ENCODE measurements at regions not wholly inside any gene's neighbourhood (a gene's known extent, or its start where the extent isn't known, plus 50 kb on each side); places are given as distances from the start of the nearest gene placed in this dataset.

- no peak for DNase-seq
These were observed 116.8 kb downstream of the OR13A1 start for GRCh38 chr10:45198486-45199204.

DNA sequence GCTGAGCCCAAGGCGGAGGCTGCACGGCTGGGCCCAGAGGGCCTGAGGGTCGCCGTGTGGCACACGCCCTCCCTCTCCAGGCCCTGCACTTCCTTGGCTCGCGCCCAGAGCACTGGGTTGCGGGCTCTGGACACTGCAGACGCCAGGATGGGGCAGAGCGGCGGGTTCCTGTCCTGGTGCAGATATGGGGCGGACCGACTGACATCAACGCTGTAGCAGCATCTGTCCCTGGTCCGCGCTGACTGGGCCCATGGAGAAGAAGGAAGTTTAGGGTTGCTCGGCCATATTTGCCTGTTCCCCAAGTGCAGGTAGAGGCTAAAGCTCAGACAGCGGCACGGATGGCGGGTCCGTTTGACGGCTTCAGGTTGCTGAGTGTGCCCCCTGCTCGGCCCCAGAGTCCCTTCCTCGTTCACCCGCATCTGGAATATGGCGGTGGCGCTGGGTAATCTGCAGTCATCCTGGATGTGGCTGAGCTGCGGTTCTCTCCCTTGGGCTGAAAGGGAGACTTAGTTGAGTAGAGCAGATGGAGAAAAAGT lies 116.1 kb downstream of the OR13A1 start:
- no peak for DNase-seq

GRCh38 chr10:45201271-45201670 lies 114.1 kb downstream of the OR13A1 start:
- no peak for DNase-seq

- DNase-seq, result no peak
These were observed 113.2 kb downstream of the OR13A1 start for GRCh38 chr10:45202242-45202641.

- no peak for DNase-seq
These were observed 110.2 kb downstream of the OR13A1 start for GRCh38 chr10:45204954-45205775.

GRCh38 chr10:45209888-45210287 lies 105.5 kb downstream of the OR13A1 start:
- no peak for DNase-seq

DNA sequence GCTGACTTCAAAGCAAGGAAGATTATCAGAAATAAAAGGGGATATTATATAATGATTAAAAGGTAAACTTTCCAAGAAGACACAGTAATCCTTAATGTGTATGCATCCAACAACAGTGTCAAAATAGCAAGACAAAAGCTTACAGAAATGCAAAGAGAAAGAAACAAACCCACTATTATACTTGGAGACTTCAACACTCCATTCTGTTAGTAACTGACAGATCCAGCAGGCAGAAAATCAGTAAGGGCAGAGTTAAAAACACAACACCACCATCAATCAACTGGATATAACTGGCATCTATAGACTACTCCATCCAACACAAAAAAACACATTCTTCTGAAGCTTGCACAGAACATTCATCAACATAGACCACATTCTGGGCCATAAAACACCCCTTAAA lies 103.8 kb downstream of the OR13A1 start:
- DNase-seq, result no peak

DNA sequence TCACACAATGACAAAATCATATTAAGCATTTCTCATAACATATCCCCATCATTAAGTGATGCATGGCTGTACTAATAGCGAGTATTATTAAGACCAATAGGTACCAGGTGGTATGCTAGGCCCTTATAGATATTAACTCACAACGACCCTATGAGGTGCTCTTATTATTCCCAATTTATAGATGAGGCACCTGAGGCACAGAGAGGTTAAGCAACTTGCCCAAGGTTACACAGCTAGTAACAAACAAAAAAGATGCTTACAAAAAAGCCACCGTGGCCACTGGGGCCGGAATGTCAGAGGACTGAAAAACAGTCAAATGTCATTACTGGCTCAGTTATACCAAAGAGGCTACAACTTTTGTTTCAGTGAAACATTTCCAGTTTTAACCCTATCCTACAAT lies 96.0 kb downstream of the OR13A1 start:
- no peak for DNase-seq

GRCh38 chr10:45220931-45221330 lies 94.5 kb downstream of the OR13A1 start:
- no peak for DNase-seq

DNA sequence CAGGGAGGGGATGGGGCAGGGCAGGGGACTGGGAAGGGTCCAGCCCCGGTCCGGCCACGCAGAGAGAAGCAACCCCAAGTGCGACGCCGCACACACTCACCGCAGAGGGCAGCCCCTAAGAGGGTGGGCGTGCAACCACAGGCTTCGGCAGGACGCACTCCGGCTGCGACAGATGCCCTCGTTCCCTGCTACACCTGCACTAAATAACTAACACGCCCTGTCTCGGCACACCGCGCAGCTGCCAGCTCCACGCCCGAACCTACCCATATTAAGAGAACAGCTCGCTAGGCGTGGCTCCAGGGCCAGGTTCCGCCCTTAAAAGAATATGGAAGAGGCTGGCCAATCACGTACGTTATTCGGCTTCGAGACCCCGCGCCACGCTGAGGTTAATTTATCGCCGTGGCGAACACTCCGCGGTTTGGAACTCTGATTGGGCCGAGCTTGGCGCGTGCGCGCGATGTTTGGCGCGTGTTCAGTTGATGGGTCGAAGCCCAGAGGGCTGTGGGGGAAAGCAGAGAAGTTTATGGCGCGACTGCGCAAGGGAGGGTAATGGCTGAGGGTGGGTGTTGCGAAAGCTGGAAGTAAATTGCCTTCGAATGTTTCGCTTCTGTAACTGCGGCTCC lies 91.1 kb downstream of the OR13A1 start:
- DNase-seq, result peak in 1 of 4 experiments; percentile 12

DNA sequence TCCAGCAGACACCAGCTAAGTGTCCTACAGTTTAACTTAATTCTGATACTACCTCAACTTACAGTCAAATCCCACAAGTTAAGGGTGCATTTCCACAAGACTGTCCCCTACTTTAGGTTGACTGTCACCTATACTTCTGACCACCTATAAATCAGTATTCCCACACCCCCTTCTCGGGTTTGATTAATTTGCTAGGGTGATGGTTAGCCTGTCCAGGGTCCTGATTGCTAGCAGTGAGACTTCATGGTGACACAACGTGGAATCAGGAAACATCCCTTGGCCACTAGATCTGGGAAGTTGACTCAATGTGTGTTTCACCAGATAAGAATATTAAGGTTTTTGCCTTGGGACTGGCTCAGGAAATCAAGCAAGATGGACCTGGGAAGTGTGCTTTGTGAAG lies 88.4 kb downstream of the OR13A1 start:
- DNase-seq, result no peak

- peak in 2 of 4 experiments; percentile 59 to 69 for DNase-seq
These were observed 88.0 kb downstream of the OR13A1 start for GRCh38 chr10:45227456-45227855.

GRCh38 chr10:45229823-45230222 lies 85.6 kb downstream of the OR13A1 start:
- DNase-seq, result no peak

DNA sequence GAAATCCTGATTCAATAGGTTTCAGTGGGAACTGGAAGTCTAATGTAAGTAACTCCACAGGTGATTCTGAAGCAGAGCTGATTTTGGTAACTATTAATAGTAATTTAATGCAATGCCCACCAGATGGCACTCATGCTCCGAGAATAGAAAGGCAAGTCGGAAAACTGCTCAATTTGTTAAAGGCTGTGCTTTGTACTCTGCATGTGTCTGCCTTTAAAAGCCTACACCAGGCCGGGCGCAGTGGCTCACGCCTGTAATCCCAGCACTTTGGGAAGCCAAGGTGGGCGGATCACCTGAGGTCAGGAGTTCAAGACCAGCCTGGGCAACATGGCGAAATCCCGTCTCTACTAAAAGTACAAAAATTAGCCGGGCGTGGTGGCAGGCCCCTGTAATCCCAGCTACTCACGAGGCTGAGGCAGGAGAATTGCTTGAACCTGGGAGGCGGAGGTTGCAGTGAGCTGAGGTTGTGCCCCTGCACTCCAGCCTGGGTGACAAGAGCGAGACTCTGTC lies 80.1 kb downstream of the OR13A1 start:
- DNase-seq, result peak; percentile 76 to 92 (median 82)

- DNase-seq, result no peak
These were observed 79.6 kb downstream of the OR13A1 start for GRCh38 chr10:45235798-45236220.

- peak in 2 of 4 experiments; percentile 16 to 34 for DNase-seq
These were observed 76.5 kb downstream of the OR13A1 start for GRCh38 chr10:45238896-45239295.

- DNase-seq, result no peak
These were observed 75.8 kb downstream of the OR13A1 start for GRCh38 chr10:45239642-45240041.

DNA sequence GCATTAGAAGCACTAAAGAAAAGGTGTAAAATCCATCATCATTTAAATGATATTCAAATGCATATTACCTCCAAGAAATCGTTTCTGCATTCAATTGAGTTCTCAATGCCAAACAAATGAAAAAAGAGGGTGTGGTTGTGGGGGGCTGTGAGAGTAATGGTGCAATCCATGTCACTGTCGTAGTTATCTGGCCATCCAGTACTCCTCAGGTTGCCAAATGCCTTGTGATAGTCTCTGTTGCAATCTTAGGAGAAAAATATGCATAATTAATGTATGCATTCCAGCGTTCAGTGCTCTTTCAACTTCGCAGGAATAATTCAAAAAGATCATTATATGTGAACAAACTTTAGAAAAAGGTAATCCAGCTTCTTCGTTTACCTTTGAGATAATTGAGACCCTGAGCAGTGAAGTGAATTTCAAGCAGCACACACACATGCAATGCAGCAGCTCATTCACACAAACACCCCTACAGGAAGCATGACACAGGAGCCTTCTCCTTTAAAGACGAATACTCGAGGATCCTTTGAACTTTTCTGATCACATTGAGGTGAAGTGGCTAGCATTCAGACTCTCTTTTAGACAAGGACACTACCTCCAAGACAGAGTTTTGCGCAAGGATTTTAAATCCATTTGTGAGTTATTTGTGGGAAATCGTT lies 73.4 kb downstream of the OR13A1 start:
- DNase-seq, result no peak

DNA sequence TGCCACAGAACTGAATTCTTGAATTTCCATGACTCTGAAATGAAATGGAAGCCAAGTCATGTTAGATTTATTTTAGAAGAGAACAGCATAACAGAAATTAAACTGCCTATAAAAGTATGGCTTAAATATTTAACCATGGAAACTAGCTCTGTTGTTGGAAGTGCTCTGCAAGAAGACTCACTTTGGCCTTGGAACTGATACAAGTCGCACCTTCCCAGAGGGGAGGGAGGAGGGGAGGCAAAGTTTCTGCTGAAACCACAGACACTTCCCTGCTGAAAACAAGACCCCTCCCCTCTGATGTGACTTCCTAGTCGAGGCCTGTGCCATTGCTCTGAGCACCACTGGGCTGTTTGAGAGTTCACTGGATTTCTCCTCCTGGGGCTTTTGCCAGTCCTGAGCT lies 72.1 kb downstream of the OR13A1 start:
- no peak for DNase-seq

DNA sequence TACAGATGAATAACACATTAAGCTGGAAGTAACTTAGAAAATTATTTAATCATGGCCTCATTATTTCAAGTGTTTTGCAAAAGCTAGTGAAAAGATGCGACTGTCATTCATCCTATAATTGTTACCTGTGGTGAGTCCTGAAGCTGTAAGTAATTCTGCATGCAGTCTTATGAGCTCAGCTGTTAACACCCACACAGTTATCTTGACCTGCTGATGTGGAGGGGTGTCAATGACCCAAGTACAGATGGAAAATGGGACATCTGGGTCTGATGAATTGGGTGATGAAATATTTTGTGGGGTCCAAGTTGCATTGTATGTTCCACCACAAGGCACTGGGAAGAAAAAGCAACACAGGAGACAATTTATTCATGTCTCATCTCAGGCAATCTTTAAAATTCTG lies 68.9 kb downstream of the OR13A1 start:
- no peak for DNase-seq

DNA sequence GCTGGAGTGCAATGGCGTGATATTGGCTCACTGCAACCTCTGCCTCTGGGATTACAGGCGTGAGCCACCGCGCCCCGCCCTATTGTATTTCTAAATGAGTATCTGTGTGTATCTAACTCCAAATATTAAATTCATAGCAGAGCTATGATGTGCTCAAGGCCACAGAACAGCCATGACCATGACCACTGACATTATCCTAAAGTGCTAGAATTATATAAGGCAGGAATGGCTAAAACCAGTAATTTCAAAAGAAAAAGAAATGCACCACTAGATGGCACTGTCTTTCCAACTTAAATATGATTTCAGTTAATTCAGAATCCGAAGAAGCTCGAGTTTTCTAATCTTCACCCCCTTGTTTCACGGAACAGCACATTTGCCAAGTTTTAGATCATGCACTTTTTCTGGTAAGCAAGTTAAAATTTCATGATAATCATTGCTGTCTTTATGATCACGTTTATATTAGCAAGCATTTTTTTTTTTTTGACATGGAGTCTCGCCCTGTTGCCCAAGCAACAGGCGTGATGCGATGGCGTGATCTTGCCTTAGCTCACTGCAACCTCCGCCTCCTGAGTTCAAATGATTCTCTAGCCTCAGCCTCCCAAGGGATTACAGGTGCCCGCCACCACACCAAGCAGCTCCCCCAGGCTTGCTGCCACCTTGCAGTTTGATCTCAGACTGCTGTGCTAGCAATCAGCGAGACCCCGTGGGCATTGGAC lies 65.3 kb downstream of the OR13A1 start:
- DNase-seq, result peak; percentile 66 to 95 (median 86)

DNA sequence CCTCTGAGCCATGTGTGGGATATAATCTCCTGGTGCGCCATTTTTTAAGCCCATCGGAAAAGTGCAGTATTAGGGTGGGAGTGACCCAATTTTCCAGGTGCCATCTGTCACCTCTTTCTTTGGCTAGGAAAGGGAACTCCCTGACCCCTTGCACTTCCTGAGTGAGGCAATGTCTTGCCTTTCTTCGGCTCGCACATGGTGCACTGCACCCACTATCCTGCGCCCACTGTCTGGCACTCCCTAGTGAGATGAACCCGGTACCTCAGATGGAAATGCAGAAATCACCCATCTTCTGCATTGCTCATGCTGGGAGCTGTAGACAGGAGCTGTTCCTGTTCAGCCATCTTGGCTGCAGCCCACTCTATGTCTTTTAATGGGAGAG lies 64.7 kb downstream of the OR13A1 start:
- DNase-seq, result peak; percentile 36 to 75 (median 64)
